LNCaP clone FGC (cell line): ENCODE measurements at regions not wholly inside any gene's neighbourhood (a gene's known extent, or its start where the extent isn't known, plus 50 kb on each side); places are given as distances from the start of the nearest gene placed in this dataset.

Source experiments
- DNase-seq: peaks from one replicate; pipeline ENCODE4 v3.0.0-alpha.2; 2011; ENCODE audit warnings: low read depth
- H3K4me3 ChIP-seq: 2 replicates; pipeline ENCODE4 v1.5.1; 2011; ENCODE audit warnings: mild to moderate bottlenecking, low read depth, low read length, control low read depth
- CTCF ChIP-seq: IDR thresholded peaks from 2 replicates; pipeline ENCODE4 v1.5.1; 2012; ENCODE audit warnings: mild to moderate bottlenecking; ENCODE audit not compliant: control insufficient read depth, insufficient read depth; ENCODE audit errors: extremely low read depth

GRCh38 chr9:115633104-115633503 is 515.1 kb upstream of the TNC start:
- H3K4me3 ChIP-seq, result no peak overlapping the region
- no peak for DNase-seq
- TF ChIP-seq CTCF, result no peak

GRCh38 chr9:115635680-115636383 is 517.8 kb upstream of the PAPPA start:
- H3K4me3 ChIP-seq, result no peak overlapping the region
- no peak for TF ChIP-seq CTCF
- DNase-seq, result no peak

- DNase-seq, result no peak
- H3K4me3 ChIP-seq, result no peak overlapping the region
- no peak for TF ChIP-seq CTCF
Observed at GRCh38 chr9:115636596-115636995, 517.0 kb upstream of the PAPPA start.

- H3K4me3 ChIP-seq, result no peak overlapping the region
- TF ChIP-seq CTCF, result no peak
- DNase-seq, result no peak
Observed at GRCh38 chr9:115637661-115638060, 515.9 kb upstream of the PAPPA start.

GRCh38 chr9:115640887-115641286 is 512.7 kb upstream of the PAPPA start:
- TF ChIP-seq CTCF, result no peak
- no peak for DNase-seq
- H3K4me3 ChIP-seq, result no peak overlapping the region

- H3K4me3 ChIP-seq, result no peak overlapping the region
- DNase-seq, result no peak
- no peak for TF ChIP-seq CTCF
Observed at GRCh38 chr9:115642285-115642684, 511.3 kb upstream of the PAPPA start.
